Amniotic epithelial cell (primary cell): ENCODE measurements at regions not wholly inside any gene's neighbourhood (a gene's known extent, or its start where the extent isn't known, plus 50 kb on each side); places are given as distances from the start of the nearest gene placed in this dataset.
"Not testable (repeated sequence)": the region's sequence is repeated elsewhere in the genome, so short reads cannot be mapped to it uniquely, and the experiment has no call there.

Experiments
- DNase-seq: peaks from one replicate; pipeline ENCODE4 v3.0.0-alpha.2; 2010; ENCODE audit warnings: low read depth

DNA sequence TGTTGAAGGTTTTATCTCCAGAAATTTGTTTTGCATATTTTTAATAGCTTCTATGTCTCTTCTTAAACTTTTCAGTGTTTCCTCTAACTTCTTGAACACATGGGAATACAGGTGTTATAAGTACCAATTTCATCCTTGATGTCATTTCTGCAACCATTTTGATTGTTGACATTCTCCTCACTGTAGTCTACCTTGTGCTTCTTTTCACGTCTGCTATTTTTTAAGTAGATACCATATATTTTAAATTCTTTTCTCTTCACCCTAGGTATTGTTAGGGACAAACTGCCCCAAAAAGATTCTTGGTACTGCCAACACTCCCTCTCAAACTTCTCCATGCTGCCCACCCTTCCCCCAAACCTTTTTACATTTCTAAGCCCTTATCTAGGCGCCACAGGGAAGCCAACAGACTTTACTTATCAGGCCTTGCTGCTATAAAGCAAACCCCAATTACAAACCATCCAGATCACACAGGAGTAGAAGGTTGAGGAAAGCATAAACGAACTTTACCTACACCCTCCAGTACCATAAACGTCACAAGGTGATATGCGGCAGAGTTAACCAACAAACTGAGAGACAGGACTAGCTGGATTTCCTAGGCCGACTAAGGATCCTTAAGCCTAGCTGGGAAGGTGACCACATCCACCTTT is 1165.3 kb downstream of the TAF11L14 start:
- DNase-seq = no peak

DNA sequence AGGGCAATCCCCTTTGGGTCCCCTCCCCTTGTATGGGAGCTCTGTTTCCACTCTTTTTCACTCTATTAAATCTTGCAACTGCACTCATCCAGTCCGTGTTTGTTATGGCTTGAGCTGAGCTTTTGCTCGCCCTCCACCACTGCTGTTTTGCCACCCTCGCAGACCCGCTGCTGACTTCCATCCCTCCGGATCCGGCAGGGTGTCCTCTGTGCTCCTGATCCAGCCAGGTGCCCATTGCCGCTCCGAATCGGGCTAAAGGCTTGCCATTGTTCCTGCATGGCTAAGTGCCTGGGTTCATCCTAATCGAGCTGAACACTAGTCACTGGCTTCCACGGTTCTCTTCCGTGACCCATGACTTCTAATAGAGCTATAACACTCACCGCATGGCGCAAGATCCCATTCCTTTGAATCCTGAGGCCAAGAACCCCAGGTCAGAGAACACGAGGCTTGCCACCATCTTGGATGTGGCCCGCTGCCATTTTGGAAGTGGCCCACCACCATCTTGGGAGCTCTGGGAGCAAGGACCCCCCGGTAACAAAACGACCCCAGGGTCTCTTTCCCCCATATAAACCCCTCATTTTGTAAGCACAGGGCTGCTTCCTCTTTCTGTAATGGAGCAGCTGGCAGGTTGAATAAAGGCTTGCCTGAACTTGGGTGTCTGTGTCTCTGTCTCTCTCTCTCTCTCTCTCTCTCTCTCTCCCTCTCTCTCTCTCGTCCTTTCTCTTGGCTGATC is 1166.2 kb downstream of the TAF11L14 start:
- no peak for DNase-seq

DNA sequence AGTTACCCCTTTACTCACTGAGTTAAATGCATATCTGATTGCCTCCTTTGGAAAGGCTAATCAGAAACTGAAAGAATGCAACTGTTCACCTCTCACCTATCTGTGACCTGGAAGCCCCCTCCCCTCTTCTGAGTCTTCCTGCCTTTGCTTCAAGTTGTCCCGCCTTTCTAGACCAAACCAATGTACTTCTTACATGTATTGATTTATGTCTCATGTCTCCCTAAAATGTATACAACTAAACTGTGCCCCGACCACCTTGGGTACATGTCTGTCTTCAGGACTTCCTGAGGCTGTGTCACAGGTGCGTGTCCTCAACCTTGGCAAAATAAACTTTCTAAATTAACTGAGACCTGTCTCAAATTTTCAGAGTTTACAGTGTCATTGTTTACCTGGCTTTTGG is 1167.2 kb downstream of the TAF11L14 start:
- DNase-seq = not testable (repeated sequence)

DNA sequence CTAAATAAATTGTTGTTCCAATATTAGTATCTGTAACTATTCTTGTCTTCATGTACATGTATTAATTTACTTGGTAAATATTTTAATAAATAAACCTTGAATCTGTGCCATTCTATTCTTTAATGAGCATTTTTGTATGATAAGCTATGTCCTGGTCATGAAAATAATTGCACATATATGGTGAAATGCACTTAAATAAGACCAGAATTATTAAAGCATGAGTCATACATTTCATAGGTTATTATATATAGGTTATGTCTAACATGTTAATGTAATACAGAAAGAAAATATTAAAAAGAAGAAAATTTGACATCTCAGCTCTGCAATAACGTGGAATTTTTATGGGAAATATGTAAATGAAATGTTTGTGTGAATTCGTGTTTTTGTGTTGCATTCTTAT is 1168.1 kb downstream of the TAF11L14 start:
- DNase-seq = no peak

DNA sequence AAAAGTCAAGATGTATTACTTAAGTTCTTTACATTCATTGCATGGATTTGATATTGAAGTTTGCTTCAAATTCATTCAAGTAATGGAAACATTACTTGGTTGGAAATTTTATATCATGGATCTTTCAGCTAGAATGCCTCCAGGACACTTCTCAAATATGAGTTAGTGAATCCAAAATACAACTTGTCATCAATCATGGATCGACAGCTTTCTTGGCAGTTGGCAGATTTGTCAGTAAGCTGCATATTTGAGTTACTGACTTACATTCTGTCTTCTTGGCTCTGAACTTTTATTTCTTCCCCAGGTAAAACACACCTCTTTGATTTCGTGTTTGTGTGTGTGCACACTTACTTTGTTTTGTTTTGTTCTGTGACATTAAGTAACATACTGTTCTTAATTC is 1171.1 kb downstream of the TAF11L14 start:
- DNase-seq = no peak

DNA sequence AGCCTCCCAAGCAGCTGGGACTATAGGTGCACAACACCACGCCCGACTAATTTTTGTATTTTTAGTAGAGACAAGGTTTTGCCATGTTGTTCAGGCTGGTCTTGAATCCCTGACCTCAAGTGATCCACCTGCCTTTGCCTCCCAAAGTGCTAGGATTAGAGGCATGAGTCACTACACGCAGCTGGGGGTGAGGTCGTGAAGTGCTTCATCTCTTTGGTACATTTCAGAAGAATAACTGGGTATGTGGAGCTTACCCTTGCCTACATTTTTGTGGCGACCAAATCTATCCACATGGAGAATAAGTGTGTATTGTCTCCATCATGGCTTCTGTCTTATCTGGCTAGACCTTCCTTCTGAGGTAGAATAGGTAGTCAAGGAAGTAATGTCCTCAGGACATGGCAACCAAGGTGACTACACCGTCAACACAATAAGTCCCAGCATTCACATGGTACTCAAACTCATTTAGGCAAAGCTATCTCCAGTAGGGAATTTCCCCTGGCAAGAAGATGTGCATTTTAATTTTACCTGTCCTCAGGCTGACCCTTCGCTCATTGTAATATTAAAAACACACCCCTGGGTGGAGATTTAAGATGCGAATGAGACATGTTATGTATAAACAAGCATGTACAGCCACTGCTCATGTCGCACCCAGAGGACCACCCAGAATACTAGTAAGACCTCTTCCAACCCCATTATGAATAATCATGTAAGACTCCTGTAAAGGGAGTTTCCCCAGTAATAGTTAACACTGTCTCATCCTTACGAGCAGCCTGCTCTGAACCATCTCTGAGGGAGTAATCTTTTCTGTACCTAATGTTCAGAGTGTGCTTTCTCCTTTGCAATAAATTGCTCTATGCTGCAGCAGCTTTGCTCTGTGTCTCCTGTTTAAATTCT is 1173.2 kb downstream of the TAF11L14 start:
- no peak for DNase-seq

DNA sequence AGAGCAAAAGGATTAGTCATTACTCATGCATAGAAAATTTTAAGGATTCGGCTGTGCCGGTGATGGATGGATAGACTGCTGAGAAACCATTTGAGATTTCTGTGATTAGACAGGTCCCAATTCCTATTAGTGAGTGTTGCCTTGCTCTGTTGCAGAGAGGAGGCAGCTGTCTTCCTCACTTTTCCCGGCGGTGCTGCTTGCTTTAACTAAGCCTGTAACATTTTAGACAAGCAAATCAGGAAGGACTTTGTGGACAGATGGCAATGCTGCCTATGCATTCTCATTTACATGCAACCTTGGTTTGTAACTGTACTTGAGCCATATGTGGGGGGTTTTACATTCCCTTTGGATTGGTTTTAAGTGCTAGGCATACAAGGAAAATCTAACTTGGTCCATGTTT is 1176.3 kb downstream of the CDH18 start:
- DNase-seq = no peak

DNA sequence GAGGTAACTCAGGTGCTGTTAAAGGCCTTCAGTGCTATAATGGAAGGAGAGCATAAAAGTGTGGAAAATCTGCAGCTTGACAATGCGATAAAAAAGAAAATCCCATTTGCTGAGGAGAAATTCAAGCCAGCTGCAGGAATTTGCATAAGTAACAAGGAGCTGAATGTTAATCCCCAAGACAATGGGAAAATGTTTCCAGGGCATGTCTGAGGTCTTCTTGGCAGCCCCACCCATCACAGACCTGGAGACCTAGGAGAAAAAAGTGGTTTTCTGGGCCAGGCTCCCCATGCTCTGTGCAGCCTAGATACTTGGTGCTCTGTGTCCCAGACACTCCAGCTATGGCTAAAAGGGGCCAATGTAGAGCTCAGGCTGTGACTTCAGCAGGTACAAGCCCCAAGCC is 1159.6 kb downstream of the CDH18 start:
- DNase-seq = no peak

DNA sequence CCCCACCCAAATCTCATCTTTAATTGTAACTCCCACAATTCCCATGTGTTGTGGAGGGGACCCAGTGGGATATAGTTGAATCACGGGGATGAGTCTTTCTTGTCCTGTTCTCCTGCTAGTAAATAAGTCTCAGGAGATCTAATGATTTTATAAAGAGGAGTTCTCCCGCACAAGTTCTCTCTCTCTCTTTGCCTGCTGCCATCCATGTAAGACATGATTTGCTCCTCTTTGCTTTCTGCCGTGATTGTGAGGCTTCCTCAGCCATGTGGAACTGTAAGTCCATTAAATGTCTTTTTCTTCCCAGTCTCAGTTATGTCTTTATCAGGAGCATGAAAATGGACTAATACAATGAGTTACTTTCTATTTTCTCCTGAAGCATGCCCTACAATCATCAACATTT is 1158.5 kb downstream of the CDH18 start:
- no peak for DNase-seq

DNA sequence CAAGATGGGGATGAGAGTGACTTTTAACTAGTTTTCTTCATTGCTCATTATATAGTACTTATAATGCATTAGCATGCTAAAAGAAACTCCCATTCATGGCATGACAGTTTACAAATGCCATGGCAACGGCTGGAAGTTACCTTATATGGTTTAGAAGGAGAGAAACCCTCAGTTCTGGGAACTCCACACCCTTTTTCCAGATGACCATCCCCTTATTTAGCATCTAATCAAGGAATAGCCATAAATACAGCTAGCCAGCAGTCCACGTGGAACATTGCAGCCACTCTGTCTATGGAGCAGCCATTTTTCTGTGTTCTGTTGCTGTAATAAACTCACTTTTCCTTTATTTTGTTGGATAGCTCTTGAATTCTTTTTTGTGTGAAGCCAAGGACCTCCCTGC is 1137.8 kb downstream of the CDH18 start:
- DNase-seq = no peak

DNA sequence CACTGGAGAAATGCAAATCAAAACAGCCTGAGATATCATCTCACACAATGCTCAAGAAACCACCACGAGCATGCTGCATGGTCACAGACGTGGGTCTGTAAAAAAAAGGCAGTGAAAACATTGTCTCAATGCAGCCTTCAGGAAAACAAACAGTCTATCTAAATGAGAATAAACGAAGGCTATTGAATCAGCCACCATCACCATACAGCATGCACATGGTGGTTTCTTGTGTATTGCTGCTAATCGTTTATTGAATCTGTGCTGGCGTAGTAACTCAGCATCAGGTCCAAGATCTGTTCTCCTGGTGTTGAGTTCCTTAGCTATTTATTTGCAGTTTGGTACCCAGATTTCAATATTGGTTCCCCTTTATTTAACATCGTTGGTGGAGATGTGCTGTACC is 1115.0 kb downstream of the CDH18 start:
- DNase-seq = no peak

DNA sequence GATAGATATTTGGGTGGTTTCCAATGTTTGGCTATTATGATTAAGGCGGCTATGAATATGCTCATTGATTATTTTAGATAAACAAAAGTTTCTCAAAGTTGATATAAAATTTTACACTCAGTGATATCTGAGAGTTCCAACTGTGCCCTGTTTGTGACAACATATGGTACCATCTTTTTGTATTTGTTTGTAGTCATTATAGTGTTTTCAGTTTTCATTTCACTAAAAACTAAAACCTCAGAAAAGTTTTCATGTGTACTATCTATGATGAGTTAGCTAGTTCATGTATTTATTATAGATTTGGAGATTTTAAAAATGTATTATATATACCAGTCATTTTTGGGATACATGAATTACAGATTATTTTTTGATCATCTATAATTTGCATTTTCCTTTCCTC is 1111.4 kb downstream of the CDH18 start:
- no peak for DNase-seq

DNA sequence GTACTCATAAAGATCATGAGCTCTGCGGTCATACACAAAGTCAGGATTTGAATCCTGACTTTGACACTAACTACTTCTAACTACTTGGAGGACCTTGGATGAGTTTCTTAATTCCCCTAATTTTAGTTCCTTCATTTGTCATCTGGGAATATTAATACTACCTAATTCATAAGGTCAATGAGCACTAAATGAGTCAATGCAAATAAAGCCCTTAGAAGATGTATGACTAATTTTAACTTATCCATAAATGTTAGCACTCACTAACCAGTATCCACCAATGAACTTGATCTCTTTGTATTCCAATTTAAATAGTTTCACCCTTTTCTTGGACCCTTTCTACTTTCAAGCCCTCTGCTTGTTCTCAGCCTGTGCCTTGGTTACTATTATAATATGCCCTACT is 1106.4 kb downstream of the CDH18 start:
- no peak for DNase-seq

DNA sequence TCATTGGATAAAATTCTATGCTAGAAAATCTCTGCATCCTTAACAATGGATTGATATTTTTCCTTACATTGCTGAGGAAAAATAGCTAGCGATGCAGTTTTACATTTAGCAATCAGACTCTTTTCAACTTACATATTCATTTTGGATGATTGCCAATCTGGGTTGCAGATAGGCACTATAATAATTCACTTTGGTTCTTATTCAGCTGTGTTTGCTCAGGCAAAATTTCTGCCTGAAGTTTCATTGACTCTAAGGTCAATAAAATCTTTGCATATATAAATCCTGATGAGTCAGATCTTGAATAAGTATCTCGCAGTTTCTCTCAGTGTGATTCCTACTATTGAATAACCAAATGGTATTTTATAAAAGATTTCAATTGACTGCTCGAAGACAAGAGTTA is 1105.8 kb downstream of the CDH18 start:
- DNase-seq = no peak

DNA sequence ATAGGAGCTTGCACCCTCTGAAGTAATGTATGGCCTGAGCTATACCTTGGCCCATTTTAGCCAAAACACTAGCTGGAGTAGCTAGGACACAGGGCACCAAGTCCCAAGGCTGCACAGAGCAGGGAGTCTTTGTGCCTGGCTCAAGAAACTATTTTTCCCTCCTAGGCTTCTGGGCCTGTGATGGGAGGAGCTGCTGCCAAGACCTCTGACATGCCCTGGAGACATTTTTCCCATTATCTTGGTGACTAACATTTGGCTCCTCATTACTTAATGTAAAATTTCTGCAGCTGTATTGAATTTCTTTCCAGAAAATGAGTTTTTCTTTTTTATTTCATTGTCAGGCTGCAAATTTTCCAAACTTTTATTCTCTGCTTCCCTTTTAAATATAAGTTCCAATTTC is 1099.2 kb downstream of the CDH18 start:
- no peak for DNase-seq

DNA sequence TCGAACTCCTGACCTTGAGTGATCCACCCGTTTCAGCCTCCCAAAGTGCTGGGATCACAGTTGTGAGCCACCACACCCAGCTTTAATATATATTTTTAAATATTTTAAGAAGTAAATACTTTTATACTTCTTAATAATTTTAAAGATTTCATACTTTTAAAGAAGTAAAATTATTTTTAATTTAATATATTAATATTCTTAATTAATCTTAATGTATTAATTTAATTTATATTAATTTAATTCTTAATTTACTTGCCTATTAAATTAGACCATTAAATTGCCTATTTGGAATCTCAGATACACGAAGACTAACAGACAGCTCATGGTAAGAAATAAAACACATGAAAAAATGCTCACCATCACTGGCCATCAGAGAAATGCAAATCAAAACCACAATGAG is 1087.4 kb downstream of the CDH18 start:
- DNase-seq = no peak

DNA sequence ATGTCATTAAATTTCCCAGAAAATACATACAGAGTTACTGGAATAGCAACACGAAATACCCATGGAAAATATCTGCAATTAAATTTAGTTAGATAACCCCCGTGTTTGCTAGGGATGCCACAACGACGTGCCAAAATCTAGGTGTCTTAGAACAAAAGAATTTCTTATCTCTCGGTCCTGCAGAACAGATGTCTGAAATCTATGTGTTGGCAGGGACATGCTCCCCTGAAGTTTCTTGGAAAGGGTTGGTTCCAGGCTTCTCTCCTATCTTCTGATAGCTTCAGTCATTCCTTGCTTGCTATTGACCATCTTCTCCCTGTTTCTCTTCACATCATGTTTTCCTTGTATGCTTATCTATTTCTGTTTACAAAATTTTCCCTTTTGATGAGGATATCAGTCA is 1067.0 kb downstream of the CDH18 start:
- no peak for DNase-seq

DNA sequence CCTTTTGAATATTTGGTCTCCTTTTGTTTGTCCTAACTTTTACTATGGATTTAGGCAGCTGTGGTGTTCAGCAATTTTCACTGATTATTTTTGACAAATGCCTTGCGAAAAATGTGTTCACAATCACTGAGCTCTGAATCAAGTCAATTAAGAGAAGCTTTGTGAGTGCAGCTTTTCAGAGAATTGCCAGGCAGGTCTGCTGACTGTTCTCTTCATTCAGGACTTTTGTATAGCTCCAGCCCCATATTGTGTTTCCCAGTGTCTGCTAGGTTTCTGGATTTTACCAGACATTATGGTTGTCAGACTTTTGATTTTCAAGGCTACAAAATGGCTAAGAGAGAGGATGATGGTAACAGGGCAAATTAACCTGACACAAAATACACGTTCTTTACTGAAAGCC is 1055.9 kb downstream of the CDH18 start:
- DNase-seq = no peak

DNA sequence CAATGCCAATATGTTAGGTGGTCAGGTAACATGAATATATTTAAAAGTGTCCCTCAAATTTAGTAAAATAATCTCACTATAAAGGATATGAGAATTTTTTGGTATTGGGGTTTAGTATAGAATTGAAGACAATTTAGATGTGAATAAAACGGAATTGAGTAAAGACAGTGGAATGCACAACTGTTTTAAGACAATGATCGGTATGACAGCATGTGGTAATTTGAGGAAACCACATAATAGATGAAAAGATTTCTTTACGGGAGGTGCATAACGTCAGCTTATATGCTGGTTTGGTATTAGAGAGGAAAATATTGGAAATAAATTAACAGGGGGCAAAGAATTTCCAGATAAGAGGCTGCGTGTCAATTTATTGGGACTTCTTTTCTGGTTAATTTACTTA is 1043.2 kb downstream of the CDH18 start:
- no peak for DNase-seq

DNA sequence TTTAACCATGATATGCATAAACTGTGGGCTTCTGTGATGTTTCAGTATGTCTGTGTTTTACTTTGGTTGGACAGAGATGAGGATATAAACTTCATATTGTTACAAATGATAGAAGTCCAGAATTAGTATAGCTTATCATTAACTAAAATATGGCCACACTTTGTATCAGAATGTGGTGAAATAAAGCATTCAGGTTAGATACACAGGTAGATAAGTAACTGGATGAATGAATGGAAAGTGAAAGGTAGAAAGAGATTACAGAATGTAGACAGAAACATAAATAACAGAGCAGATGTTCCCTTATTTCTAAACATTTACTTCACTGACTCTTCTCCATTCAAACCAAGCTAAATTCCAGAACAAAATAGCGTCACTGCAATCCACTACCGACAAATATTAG is 1033.8 kb downstream of the CDH18 start:
- DNase-seq = no peak

DNA sequence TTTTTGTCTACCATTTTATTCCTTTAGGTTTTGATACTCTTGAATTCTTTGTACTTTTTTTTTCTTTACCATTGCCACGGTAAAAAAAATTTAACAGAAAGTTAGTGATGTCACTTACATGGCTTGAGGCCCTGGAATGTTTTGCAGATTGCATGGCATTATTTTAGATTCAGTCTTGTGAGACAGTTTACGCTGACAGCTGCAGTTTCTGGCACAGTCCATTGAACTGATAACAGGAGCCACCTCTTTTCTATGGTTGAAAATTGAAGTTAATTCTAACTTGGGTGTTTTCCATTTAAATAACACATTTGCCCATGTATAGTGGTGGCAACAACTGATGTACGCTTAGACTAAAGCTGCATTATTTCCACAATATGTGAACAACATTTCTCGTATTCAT is 1028.5 kb downstream of the CDH18 start:
- no peak for DNase-seq

DNA sequence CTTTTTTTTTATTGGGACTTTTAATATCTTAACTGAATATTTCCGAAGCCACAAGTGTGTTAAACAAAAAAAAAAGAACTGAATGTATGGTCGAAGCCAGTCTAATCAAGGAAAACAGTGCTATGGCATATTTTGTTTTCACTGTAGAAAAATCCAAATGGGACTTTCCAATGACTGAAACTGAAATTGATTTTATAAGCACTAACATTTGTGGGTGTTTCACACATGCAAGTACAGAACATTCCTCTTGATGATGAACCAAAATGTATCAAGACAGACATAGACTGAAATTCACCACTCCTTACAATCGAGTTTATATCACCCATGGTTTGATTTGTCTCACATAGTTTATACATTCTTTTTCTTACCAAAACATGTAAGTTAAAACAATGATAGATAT is 1026.8 kb downstream of the CDH18 start:
- no peak for DNase-seq

DNA sequence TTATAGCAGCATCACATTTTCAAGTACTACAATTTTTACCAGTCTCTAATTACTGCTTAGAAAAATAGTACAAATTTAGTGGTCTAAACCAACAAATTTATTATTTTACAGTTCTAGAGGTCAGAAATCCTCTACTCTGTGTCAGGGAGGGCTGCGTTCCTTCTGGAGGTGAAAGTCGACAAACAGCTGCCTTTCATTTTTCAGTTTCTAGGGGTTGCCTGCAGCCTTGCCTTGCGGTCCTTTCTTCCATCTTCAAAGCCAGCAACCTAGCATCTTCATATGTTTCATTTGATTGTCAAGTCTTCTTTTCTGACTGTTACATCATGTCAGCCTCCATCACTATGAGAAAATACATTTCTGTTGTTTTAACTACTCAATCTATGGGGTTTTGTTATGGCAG is 1022.1 kb downstream of the CDH18 start:
- DNase-seq = no peak
